EL (cell line): ENCODE measurements at regions not wholly inside any gene's neighbourhood (a gene's known extent, or its start where the extent isn't known, plus 50 kb on each side); places are given as distances from the start of the nearest gene placed in this dataset.
"Not testable (repeated sequence)": the region's sequence is repeated elsewhere in the genome, so short reads cannot be mapped to it uniquely, and the experiment has no call there.

ENCODE experiments used
- DNase-seq: peaks from one replicate; pipeline ENCODE4 v3.0.0-alpha.2; 2016

GRCh38 chr1:38497921-38498656 lies 361.5 kb downstream of the RRAGC start:
- DNase-seq, result no peak

- not testable (repeated sequence) for DNase-seq
These were observed 366.3 kb downstream of the RRAGC start for GRCh38 chr1:38493306-38493705.

- DNase-seq, result peak; percentile 23
These were observed 369.7 kb downstream of the RRAGC start for GRCh38 chr1:38489844-38490270.

DNA sequence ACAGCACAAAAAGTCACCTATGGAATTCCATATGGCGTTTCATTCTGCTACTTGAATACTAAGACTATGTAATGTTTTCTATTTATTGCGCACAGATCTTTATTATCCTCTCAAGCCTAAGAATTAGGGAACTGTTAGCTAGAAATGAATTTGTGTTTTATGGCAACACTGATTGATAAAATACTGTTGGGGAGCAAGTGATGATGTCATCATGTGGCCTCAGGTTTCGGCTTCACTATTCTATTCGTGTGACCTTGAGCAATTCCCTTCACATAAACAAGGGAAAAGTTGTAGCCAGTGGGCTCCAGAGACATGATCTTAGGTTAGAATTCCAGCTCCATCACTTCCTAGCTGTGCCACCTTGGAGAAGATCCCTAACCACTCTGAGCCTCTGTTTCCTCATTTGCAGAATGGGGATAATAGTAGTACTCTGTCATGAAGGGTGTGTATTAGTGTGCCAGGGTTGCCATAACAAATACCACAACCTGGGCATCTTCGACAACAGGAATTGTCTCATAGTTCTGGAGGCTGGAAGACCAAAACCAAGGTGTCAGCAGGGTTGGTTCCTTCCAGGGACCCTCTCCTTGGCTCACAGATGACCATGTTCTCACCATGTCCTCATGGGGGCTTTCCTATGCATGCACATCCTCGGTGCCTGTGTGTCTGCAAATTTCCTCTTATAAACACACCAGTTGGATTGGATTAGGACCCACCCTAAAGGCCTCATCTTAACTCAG lies 371.2 kb downstream of the RRAGC start:
- no peak for DNase-seq

- DNase-seq, result no peak
These were observed 372.2 kb downstream of the RRAGC start for GRCh38 chr1:38487396-38487795.

DNA sequence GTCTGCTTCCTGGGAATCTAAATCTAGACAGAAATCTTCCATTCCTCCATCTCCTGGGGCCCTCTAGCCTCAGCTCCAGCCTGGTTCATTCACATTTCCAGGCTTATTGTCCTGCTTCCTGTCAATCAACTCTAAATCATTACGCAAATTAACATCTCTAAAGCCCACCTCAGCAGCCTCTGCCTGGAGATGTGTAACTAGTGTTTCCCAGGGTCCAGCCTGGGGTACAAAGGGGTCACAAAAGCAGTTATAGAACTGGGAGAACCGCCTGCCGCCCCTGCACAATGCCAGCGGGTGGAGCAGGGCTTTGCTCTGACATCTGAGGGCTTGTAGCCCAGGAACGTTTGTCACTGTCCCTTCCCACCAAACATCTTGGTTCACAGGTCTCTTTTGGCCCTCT lies 373.5 kb downstream of the RRAGC start:
- no peak for DNase-seq

DNA sequence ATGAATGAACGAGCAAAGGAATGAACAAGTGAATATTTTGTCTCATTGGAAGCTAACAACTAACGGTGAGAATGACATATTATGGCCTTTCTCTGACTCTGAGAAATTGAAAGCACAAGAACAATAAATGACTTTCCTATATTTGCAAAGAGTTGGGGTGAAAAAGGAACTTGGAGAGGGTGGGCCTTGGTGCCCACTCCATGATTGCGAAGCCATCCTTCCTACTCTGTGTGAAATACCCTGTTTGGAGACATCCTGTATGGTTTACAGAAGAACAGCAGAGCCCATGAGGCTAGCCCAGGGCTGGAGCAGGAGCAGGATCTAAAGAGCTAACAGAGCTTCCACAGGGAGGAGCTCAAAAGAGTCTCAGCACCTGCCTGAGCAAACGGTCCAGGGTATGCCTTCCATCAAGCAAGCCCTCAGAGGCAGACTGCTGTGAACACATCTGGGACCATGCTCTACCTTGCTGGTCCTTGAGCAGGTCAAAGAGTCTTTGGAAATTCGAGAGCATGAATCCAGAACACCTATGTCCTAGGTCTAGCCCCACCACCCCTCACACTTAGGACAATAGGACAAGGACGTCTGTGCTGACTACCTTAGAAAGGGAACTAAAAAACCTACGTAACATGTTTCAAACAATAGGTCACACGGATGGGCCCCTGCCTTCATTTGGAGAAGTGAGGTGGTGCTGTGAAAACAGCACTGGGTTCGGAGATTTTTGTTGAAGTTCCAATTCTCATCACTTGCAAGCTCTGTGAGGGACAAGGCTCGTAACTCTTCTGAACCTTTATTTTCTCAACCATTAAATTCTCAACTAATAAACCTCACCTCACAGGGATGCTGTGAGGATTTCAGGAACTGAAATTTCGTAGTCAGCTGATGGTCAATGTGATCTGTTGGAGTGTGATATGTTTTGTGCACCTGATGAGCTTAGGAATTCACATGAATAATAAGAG lies 377.4 kb downstream of the RRAGC start:
- DNase-seq, result no peak

- not testable (repeated sequence) for DNase-seq
These were observed 379.9 kb downstream of the RRAGC start for GRCh38 chr1:38479662-38480061.

DNA sequence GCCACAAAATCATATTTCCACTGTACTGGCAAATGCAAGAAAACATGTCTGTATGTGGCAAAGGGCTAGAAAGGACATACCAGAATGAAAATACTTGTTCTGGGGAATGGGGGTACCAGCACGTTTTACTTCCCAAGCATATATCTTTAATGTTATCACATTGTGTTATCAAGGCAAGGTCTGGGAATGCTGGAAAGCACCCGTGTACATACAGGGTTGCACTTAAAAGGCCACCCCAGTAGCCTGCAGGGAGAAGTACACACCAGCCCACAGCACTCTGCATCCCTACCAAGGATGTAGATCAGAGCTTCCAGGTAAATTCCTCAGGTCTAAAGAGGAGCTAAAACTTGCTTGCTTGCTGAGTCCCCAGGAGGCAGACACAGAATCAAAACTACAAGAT lies 381.8 kb downstream of the RRAGC start:
- DNase-seq, result no peak

DNA sequence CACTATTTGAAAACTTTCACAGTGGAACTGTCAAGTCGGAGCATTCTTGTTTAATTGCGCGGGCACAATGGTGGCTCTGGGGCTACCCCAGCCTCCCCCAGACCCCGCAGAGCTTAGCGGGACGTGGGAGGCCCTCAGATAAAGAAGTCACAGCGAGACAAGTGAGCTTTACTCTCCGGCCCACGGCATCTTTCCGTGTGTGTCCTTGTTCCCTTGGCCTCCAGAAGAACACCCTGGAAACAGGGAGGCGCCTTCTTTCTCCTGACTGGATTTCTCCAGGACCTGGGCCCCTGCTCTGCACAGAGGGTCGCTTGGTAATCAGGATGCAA lies 382.8 kb downstream of the RRAGC start:
- DNase-seq, result no peak

DNA sequence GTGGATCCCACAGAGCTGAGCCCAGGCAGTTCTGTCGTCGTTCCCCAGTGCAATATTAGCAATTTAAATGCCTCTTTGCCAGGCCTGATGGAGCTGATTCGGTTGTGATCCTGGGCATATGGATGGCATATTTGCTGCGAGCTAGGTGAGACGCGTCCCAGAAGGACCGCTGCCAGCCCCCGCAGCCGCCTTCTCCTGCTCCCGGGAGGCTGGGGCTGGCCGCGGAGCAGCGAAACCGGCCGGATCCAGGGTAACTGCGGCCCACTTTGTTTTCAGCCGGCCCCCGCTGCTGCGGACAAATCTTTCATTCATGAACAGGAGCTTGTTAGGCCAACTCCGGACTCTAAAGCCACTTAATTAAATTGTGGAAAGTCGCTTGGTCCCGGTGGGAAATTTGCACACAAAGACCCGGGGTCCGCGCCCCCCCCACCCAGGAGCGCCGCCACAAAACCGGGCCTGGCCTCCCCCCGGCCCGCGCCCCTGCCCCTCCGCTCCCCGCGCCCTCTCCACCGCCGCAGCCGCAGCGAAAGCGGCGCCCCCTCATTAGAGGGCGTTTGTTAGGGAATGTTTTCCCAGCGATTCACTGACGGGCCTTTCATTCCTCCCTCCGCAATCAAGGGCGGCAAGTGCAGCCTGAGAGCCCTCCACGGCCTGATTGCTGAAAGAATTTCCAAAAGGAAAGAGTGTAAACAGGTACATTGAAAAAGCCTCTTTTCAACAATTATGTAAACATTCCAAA lies 383.3 kb downstream of the RRAGC start:
- DNase-seq, result no peak

- no peak for DNase-seq
These were observed 384.0 kb downstream of the RRAGC start for GRCh38 chr1:38475624-38476005.

DNA sequence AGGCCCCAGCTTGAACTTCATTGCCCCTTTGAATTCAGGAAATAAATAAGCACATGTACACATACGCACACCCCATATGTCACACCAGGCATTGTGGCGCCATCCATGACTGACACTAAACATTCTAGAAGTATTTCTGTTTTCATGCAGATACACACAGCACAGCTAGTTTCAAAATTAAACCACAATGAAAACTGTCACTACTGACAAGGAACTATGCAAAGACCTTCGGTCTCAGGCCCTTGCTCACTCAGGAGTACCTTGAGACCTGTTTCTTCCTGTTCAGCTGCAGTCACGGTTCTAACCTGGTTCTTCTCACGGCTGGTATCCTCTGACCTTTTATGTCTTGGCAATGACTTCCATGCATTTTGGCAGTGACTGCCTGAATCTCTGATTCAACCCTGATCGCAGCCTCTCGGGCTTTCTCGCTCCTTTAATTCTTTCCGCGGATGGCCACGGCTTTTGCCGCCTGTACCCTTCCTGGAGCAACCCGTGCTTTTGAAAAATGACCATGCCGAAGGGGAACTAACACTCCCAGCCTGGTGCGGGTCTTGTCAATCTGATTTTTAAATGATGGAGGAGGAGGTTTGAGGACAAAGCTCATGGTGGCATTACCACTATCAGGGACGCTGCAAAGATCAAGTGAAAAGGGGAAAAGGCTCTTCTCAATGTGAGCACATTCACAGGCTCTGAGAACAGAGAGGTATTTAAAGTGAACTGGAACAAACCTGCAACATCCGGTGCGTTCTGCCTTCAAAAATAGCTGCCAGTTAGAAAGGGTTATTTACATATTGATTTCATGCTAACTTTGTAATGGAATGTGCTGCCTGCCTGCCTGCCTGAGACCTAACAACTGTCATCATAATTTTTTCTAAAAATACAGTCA lies 384.6 kb downstream of the RRAGC start:
- no peak for DNase-seq

DNA sequence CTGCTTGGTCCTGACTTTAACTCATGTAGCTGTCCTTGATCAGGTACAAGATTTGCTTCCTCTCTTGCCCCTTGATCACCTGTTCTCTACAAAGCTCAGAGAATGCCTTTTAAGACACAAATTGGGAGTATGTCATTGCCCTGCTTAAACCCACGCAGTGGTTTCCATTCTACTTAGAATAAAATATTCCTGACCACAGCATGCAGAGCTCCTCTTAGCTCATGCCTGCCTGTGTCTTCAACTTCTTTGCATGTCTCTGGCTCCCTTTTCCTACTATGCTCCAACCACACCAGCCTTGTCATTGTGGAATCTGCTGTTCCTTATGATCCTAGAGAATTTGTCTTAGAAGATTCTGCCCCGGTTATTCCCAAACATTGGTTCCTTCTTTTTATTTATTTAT lies 393.1 kb downstream of the RRAGC start:
- no peak for DNase-seq

- no peak for DNase-seq
These were observed 394.1 kb downstream of the RRAGC start for GRCh38 chr1:38465460-38465859.

GRCh38 chr1:38464071-38464661 lies 395.4 kb downstream of the RRAGC start:
- DNase-seq, result no peak

DNA sequence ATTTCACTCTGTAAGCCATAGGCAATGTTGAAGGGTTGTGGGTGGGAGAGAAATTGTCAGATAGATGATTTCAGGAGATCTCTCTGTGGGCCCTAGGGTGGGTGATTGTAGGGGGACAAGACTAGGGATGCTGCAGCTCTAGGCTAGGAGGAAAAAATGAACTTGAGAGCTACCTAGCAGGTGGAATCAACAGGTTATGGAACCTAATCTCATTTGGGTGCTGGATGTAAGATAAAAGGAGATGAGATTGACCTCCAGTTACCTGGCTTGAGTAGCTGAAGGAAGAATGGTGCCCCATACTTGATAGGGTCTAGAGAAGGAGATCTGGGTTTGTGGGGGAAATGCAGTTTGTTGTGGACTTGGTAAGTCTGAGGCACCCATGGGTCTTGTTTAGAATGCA lies 396.5 kb downstream of the RRAGC start:
- no peak for DNase-seq

DNA sequence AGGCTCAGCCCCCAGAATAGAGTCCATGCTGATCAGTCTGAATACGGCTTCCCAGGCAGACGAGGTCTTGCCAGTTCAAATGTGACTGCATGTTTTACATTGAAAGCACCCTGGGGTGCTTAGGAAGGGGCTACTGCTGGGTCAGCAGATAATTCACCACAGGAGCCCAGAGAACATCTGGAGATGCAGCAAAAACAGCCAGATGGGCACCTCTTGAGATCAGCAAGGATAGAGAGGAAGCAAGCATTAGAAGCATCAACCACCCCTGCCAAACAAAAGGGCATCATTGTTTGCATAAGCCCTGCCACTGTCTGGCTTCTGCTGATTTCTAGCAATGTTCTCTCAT lies 403.1 kb downstream of the RRAGC start:
- no peak for DNase-seq

DNA sequence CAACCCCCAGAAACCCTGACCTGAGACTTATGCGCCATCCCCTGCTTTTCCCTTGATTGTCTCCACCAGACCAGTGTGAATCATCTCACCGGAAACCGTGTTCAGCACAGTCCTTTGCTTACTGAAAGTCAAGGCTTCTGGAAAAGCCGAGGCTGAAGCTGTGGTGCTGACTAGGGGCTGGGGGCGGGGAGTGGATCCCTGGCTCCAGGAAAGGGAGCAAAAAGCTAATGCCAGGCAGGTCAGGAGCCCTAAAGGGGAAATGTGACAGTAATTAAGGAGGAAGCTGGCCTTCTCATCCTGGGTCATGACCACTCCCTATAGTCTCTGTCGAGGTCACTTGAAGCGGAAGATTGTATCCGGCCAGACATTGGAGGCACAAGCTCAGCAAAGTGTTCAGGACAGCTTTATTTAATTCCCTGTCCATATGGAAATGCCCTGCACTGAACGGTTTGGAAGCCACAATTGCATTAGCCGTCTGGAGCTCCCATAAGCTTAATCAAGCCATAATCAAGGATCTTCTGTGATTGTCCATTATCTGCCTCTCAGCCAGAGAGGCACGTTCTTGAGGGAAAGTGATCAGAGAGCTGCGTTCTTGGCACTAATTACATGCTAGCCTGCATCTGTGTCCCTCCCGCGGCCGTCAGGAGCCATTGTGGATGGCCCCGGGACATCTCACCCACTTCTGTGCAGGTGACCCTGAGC lies 403.6 kb downstream of the RRAGC start:
- no peak for DNase-seq

GRCh38 chr1:38454749-38455441 lies 404.7 kb downstream of the RRAGC start:
- no peak for DNase-seq
